ENCODE measurements at regions not wholly inside any gene's neighbourhood (a gene's known extent, or its start where the extent isn't known, plus 50 kb on each side); places are given as distances from the start of the nearest gene placed in this dataset.

DNA sequence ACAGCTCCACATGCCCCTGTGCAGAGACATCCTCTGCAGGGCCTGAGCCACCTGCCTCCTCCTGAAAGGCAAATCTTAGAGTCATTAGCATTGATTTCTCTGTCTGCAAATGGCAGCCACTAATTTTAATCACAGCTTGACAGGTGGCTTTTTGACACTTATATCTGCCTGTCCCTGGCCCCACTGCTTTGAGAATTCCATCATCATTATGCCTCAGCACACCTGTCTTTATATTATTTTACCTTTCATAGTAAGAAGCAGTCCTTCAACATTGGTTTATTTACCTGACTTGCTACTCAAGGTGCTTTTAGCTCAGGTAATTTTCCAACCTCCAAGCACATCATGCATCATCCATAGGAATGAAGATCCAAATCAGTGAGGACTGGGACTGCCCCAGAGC is 451.3 kb downstream of the MTRR start:
- Histone ChIP-seq H2BK20ac (ENCODE audit: low read length) (no peak overlapping the region), H2BK120ac (replicated peaks; ENCODE audit: low read depth, low read length) (no peak overlapping the region), H3K9ac (replicated peaks in 1 of 4; ENCODE audit: extremely low read depth in 1 of 4, low read depth in 3 of 4, low read length in 3 of 4) (no peak overlapping the region), H4K5ac (ENCODE audit: insufficient read length, low read depth, low read length) (no peak overlapping the region), H2BK5ac (ENCODE audit: low read depth, low read length) (no peak overlapping the region), H2BK15ac (ENCODE audit: low read length) (no peak overlapping the region), H3K4ac (replicated peaks; ENCODE audit: insufficient read length, low read depth, low read length) (no peak overlapping the region), H3K4me3 (ENCODE audit: extremely low read depth in 1 of 4, insufficient read depth in 2 of 4, low read depth in 3 of 4, low read length in 4 of 4) (no peak overlapping the region), H2AFZ (ENCODE audit: low read length) (no peak overlapping the region), H2BK12ac (ENCODE audit: low read depth, low read length) (no peak overlapping the region), H3K23me2 (ENCODE audit: low read depth, low read length) (no peaks in the 10 kb centered on the region), H3K18ac (ENCODE audit: extremely low read depth, low read length) (no peak overlapping the region), H3K4me2 (ENCODE audit: insufficient read depth in 1 of 2, low read depth in 2 of 2, low read length in 2 of 2) (no peak overlapping the region), H4K91ac (replicated peaks; ENCODE audit: insufficient read length, low read length) (no peak overlapping the region), H3K27me3 (replicated peaks in 1 of 4; ENCODE audit: control insufficient read depth in 3 of 4, extremely low read depth in 1 of 4, insufficient read depth in 3 of 4, low read length in 3 of 4) (no peaks in the 10 kb centered on the region), H2AK5ac (ENCODE audit: low read depth, low read length) (no peak overlapping the region), H3K4me1 (replicated peaks in 1 of 4; ENCODE audit: control insufficient read depth in 3 of 4, insufficient read depth in 4 of 4, low read length in 3 of 4) (no peaks in the 10 kb centered on the region), H3K14ac (ENCODE audit: insufficient read length) (no peak overlapping the region), H3K27ac (ENCODE audit: low read depth, low read length) (no peak overlapping the region), H4K8ac (ENCODE audit: extremely low read depth, insufficient read depth, low read length) (no peak overlapping the region), H3K56ac (replicated peaks; ENCODE audit: insufficient read length, low read depth, low read length) (no peak overlapping the region), H4K20me1 (replicated peaks in 1 of 2; ENCODE audit: control insufficient read depth in 1 of 2, insufficient read depth in 2 of 2, low read length in 2 of 2) (peaks cover 0 to 2% of the 10 kb centered on the region in 2 experiments), H3K23ac (ENCODE audit: insufficient read length) (no peak overlapping the region), H3K36me3 (ENCODE audit: control insufficient read depth in 2 of 4, insufficient read depth in 4 of 4, low read length in 3 of 4) (no peaks in the 10 kb centered on the region), H3K79me1 (ENCODE audit: low read depth, low read length) (no peaks in the 10 kb centered on the region), H3K79me2 (ENCODE audit: control insufficient read depth in 1 of 2, insufficient read depth in 2 of 2, low read length in 2 of 2) (no peaks in the 10 kb centered on the region), H3K9me3 (ENCODE audit: insufficient read depth in 2 of 2, low read depth in 1 of 2, low read length in 1 of 2) (no peaks in the 10 kb centered on the region)
- ChIA-PET POLR2A (ENCODE audit: partially characterized antibody) (no interaction called here), CTCF (ENCODE audit: partially characterized antibody) (interaction anchor here (0.9 to 1.0 kb wide), 3 partner anchors 21 to 393 kb away, joined by 3 to 4 read pairs (median 3); no protein-coding TSS in a partner anchor)
- FAIRE-seq (no peak), DNase-seq (ENCODE audit: low read depth in 1 of 2, low spot score in 2 of 2) (no peak)
- TF ChIP-seq SP4 (IDR thresholded peaks at IDR 0.05; ENCODE audit: low read length) (no peak), CEBPB (IDR thresholded peaks at IDR 0.05; ENCODE audit: low read depth, low read length) (no peak), RNF2 (IDR thresholded peaks at IDR 0.05; ENCODE audit: borderline replicate concordance, low read depth, low read length, missing control alignments, poor library complexity, severe bottlenecking) (no peak), GTF2F1 (IDR thresholded peaks at IDR 0.05; ENCODE audit: borderline replicate concordance, low read depth, low read length) (no peak), CREB1 (IDR thresholded peaks at IDR 0.05) (no peak), SIN3A (conservative IDR thresholded peaks at IDR 0.05 in 1 of 2, IDR thresholded peaks at IDR 0.05 in 1 of 2; ENCODE audit: low read depth in 1 of 2, low read length in 2 of 2) (no peak), ASH2L (IDR thresholded peaks at IDR 0.05; ENCODE audit: low read length) (no peak)

Measured in H1 (cell line).